AG08395 (cell line): ENCODE measurements at regions not wholly inside any gene's neighbourhood (a gene's known extent, or its start where the extent isn't known, plus 50 kb on each side); places are given as distances from the start of the nearest gene placed in this dataset.
"Not testable (repeated sequence)": the region's sequence is repeated elsewhere in the genome, so short reads cannot be mapped to it uniquely, and the experiment has no call there.

Experiments
- DNase-seq: peaks from one replicate; pipeline ENCODE4 v3.0.0; 2012; ENCODE audit warnings: mixed read lengths, low spot score

DNA sequence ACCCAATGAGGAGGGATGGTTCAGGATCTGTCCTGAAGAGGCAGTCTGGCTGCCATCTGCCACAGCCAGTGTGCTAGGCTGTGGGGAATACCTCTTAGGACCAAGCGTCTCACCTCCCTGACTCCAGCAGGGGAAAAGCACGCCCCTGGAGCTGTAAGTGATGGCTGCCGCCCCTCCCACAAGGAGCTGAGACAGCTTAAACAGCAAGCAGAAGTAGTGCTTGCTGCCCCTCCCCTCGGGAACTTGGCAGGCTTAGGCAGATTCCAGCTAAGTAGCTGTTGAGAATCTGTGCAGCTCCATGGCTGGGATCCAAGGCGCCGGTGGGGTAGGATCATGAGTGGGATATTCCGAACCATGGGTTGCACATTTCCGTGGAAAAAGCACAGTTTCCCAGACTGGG lies 360.4 kb upstream of the MDGA2 start:
- no peak for DNase-seq

DNA sequence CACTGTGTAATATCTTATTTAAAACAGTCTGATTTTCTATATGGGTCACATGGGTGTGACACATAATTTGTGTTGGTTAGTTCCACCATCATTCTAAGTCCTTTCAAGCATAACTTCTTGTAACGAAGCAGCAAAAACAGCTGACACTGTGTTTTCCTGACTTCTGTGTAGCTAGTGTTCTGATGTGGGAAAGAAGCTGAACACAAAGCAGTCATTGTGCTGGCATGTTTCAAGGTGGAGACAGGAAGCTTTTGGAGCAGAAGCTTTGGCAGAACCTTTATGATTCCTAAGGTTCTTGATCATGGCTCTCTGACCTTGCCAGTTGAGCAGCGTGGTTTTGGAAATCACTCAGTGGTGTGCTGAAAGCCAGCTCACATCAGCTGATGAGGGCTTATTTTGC lies 351.7 kb upstream of the MDGA2 start:
- DNase-seq: no peak

DNA sequence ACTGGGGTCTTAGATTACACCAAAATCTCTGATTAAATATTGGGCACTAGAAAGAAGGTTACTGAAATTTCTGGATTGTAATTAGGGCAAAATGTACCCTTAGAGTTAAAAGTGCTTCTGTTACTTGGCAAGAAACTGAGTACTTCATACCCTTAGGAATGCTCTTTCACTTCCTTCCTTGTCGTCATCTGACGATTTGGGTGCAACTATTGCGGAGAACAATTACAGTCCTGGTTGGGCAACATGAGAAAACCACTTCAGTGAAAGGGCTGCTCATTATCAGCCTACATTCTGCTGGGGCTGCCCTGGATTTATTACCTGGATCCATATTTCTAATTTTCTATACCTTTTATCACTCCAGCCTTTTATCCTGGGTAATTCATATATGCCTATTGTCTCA lies 348.5 kb upstream of the MDGA2 start:
- DNase-seq: no peak

DNA sequence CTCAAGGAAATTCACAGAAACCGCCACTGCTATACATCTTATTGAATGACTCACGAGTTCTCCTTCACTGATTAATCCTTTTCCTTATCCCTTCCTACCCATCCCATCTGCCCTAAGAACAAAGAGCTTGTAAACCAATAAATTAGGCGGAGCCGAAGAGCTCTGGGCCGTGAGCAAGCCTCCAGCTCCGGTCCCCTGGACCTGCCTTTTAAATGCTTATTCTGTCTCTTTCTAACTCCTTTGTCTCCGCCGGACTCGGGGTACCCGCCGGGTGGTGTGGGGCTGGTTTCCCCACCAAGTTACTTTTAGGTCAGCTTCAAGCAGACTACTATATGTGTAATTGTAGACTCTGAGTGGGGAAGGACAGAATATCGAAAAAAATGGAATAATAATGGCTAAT lies 336.1 kb upstream of the MDGA2 start:
- DNase-seq: not testable (repeated sequence)

DNA sequence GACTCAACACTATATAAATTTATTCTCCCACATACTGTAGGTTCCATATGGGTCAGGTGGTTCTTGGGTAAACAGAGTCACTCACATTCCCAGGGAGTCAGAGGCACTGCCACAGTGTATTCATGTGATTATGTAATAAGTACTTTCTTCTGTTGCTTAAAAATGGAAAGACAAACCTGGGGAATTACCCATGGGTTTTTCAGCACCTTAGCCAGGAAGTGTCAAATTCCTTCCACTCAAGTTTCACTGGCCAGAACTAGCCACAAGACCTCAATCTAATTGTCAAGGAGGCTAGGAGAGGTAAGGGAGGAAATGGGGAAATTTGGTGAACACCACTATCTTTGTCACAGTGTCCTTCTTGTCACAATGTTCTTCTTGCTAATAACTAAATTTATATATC lies 333.2 kb upstream of the MDGA2 start:
- DNase-seq: no peak

DNA sequence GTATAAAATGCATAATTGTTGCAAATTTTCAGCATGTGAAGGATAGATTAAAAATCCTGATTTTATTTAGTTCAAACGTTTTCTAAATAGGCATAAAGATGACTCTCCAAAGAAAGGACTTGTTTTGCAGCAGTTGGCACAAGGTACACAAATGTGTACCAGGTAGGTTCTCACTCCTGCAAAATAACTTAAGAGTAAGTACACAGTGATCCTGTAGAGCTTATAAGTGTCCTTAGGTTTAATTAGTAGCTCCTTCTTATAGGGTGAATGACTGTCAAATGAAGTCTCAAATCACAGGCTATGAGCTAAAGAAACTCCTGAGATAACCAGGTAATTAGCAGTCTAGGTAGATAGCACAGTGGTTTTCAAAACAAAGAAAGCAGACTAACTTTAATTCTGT lies 330.6 kb upstream of the MDGA2 start:
- no peak for DNase-seq

DNA sequence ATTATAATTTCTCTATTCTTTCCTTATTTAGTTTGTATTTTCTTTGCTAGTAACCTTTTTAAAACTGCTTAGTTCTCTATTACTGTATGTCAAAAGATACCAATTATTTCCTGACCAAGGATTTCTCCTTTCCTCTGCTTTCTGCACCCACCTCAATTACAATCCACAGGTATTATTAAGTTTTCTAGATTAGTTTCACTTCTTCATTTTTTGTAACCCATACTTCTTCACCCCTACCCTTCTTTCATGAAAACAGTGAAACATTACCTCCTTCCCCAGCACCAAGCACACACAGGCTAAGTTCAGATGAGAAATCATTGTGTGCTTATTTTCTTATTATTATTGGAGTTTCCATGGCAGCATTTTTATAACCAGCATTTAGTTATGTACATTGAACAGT lies 318.5 kb upstream of the MDGA2 start:
- no peak for DNase-seq

DNA sequence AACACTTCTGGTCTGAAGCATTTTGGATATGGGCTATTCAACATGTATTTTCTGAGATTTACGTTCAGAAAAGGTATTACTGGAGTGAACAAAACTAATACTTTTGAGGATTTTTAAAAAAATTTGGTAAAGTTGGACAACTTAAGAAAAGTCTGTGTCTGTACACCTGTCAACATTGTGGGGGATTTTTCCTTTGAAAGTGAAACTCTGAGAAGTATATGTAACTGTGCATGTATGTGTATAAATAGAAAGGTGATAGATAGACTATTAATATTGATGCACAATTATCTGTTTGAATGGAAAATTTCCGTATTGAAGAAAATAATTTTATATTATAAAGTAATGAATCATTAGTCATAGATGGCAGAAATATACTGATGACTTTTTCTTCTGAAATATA lies 312.8 kb upstream of the MDGA2 start:
- DNase-seq: no peak

DNA sequence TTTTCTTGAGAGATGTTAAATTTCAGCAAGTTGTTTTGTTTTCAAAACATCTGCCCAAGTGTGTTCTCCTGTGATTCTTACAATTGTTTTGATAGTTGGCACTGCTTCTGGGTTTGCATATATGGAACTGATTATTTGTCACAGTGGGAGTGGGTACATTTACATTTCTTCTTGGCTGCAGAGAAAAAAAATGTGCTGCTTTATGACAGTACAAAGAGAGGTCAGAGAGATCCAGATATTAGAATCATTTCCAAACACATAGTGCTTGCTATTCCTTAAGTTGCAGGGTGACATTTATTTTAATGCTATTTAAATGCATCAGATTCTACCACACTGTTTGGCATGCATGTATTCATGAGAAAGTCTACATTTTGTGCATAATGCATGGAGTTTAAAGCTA lies 303.5 kb upstream of the MDGA2 start:
- DNase-seq: no peak

DNA sequence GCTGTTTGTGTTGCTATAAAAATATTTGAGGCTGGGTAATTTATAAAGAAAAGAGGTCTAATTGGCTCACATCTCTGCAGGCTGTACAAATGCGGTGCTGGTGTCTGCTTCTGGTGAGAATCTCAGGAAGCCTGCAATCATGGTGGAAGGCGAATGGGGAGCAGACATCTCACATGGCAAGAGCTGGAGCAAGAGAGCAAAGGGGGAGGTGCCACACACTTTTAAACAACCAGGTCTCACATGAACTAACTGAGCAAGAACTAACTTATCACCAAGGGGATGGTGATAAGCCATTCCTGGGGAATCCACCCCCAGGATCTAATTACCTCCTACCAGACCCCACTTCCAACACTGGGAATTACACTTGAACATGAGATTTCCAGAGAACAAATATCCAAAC lies 300.7 kb upstream of the MDGA2 start:
- DNase-seq: no peak

DNA sequence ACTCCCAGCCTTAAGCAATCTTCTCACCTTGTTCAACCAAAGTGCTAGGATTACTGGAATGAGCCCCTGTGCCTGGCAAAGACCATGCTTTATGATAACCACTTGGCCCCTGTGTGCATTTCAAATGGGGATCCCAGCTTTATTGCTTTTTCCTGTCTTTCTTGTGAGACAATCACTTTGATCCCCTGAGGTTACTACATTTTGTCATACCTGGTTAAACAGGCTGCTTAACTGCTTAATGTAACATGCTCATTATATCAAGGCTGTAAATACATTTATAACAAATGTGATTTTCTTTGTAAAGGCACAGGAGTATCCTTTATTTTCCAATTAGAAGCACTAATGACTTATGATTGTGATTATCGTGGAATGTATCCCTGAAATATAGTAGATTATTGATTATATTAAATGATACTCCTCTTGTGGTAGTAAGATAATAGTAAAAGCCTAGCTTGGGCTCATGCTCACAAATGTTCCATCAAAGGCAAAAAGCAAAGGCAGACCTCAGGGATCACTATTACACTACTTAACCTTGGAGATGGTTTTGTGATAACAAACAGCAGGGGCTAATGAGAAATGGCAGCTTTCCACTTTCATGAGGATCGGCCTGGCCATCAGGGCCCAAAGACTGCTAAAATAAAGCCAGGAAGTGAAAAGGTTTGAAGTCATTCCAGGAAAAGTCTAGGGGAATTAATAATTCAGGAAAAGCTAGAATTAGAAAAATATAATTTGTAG lies 290.8 kb upstream of the MDGA2 start:
- no peak for DNase-seq

DNA sequence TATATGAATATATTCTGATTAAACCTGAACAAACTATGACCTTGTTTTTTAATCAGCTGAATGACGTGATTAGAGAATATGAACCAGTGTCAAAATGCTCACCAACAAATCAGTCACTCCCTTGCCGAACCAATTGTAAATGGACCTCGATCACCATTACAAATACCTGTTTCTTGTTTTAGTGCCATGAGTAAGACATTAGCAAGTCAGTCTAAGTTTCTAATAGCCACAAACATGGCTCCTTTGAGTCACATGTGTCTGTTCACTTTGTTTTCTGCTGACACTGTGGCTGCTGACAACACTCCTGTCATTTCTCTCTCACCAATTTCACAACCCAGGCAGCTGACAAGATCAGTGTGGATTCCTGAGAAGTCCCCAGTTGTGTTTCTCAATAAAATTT lies 286.2 kb upstream of the MDGA2 start:
- DNase-seq: no peak

DNA sequence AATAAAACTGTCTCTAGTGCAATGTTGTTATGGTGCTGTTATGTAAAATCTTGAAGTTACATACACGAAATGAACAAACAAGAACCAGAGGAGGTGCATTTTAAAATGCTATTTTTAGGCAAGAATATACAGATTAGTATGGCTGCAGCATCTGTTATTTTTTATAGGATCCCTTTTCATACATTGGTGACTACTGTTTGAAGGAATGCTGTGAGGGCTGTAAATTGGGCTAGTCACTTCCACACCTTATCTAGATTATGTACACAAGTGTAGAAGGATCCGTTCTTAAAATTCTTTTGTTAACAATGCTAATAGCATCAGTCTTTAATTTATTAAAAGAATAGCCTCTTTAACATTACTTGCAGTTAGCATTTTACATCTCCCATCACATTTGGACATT lies 284.3 kb upstream of the MDGA2 start:
- DNase-seq: no peak

DNA sequence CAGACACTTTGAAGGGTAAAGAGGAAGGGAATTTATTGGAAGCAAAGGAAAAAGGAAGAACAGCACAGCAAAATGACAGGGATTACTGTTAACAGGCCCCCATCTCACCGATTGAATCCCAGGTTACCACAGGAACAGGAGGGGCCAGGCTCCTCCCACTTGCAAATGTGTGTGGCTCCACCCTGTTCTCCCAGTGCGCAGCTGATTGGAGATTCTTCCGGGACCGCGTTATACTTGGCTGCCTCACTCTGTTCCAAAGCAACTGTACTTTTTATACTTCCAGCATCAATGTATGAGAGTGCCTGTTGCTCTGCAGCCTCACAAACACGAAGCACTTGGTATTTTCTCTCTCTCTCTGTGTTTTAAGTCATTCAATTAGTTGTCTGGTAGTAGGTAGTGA lies 273.6 kb upstream of the MDGA2 start:
- no peak for DNase-seq

DNA sequence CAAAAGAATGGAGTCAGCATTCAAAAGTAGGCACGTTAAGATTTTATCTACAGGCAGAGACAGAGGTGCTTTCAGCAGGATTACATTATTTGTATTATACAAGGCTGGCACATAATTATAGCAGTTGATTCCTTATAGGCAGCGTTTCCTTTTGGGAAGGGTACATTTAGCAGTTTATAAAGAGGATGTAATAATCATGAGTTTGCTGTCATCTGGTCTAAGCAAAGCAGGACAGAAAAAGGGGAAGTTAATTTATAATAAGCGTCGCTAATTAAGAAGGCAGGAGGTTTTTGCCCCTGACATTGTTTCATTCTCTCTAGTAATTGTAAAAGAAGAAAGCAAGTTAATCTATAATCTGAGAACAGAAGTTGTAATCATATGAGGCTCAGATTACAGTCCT lies 259.9 kb upstream of the MDGA2 start:
- no peak for DNase-seq

DNA sequence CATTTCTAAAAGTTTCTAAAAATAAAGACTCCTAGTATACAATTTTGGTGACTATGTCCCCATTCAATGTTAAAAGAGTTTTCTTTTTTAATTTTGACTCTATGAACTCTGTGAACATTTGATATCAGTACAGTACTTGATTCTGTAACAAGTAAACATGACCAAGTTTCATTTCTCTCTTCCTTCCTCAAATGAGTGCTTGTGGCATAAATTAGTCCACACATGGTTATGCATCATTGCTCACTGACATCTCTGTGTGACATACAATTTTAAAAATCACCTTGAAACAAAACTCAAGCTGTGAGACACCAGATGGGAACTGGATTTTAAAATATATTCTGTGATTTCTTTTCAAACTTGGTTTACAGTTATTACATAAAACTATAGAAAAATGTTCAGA lies 253.9 kb upstream of the MDGA2 start:
- no peak for DNase-seq

DNA sequence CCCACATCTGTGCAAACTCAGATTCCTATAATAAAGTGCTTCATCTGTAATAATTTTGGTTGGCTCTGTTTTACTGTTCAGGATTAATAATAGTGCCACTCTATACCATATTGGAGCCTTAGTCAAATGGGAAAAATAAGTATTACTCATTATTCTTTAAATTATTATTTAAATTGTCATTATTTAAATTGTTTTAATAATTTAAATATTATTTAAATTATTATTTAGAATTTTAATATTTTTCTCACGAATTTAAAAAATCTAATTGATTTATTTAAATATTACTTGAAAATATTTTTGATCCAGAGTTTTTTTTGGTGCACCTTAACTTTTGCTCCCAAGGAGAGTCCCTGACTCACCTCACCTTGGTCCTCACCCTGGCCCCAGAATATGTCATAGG lies 245.7 kb upstream of the MDGA2 start:
- DNase-seq: no peak

DNA sequence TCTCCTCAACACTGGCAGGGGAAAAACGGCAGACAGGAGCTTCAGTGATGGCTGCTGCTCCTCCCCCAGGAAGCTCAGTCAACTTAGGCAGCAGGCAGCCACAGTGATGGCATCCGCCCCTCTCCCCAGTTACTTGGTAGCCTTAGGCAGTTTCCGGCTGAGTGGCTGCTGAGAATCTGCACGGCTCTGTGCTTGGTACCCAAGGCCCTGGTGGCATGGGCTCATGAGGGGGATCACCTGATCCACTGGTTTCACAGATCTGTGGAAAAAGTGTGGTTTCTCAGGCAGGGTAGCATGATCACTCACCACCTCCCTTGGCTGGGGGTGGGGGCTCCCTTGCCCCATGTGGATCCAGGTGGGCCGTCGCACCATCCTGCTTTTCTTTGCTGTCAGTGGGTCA lies 244.6 kb upstream of the MDGA2 start:
- no peak for DNase-seq

DNA sequence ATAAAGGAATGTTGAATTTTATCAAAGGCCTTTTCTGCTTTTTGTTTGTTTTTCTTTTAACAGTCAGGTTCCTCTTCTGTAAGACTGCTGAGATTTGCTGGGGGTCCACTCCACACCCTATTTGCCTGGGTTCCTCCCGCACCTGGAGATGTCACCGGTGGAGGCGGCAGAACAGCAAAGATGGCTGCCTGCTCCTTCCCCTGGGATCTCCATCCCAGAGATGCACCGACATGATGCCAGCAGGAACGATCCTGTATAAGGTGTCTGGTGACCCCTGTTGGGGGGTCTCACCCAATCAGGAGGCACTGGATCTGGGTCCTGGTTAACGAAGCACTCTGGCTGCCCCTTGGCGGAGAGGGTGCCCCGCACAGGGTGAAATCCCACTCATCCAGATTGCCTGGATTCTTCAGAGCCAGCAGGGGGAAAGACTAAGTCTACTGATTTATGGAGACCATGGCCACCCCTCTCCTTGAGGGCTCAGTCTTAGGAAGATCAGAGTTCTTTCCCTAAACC lies 244.0 kb upstream of the MDGA2 start:
- no peak for DNase-seq

DNA sequence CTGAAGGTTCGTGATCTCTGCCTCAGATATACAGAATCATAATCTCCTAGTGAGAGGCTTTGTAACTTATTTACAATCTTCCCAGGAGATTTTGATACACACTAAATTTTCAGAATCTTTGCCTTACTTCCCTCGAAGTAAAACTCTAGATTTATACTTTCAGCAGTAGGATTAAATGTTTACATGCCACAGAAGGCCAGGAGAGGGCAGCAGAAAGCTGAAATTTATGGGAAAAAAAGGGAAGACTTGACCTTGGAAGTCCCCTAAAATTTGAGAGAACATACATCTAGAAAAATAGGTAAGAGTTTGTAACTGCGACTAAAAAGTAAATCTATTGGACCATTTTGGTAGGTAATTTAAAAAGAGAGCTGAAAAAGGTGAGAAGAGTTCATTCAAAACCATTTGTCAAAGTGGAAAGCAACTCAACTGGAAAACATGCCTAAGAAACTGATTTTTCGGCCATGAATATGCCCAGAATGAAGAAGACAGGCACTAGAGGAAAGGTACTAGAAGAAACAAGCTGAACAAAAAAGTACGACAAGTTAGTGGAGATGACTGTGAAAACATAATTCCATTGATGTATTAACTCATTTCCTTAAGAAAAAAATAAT lies 242.0 kb upstream of the MDGA2 start:
- DNase-seq: no peak

DNA sequence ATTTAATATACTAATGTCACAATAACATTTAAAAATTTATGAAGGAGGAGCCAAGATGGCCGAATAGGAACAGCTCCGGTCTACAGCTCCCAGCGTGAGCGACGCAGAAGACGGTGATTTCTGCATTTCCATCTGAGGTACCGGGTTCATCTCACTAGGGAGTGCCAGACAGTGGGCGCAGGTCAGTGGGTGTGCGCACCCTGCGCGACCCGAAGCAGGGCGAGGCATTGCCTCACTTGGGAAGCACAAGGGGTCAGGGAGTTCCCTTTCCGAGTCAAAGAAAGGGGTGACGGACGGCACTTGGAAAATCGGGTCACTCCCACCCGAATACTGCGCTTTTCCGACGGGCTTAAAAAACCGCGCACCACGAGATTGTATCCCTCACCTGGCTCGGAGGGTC lies 225.7 kb upstream of the MDGA2 start:
- not testable (repeated sequence) for DNase-seq

DNA sequence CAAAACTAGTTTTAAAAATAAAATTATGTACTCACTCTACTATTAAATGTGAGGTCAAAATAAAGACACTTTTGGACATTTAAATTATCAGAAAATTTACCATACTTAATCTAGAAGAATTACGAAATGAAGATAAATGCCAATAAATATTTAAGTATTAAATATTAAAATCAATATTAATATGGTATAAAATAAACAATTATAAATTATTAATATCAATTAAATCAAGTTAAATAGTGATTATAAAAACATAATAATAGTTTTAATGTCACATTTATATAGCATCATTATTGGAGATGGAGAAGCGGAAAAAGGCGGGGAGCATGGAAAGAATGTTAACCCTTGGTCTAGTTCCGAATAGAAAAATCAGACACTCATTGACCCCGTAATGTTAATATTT lies 224.3 kb upstream of the MDGA2 start:
- DNase-seq: no peak

DNA sequence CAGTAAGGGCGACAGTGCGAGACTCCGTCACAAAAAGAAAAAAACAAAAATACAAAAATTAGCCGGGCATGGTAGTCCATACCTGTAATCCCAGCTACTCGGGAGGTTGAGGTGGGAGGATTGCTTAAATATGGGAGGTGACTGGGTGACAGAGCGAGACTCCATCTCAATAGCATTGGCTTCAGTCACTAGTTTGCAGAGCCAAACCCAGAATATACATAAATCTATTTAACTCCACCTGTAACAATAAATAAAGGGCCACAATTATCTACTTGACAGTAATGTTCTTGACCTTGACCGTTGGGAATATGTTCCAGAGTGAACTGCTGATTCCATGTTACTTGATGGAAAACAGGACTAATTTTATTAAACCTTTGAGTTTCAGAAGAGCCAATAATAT lies 198.9 kb upstream of the MDGA2 start:
- no peak for DNase-seq

DNA sequence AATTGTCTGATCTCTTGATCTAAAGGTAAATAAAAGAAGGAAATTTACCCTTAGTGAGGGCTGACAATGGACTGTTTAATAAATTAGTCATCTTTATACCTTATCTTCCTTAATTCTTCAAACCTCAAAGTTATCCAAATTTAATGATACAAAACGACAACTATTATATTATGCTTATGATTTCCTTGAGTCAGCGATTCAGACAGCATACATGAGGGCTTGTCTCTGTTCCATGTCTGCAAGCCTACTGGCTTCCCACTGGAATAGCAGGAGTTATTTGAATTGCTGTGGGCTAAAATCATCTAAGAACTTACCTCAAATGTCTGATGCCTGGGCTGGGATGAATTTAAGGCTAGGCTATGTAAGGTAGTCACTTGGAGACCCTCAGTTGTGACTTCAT lies 197.2 kb upstream of the MDGA2 start:
- no peak for DNase-seq
